ENCODE measurements at regions not wholly inside any gene's neighbourhood (a gene's known extent, or its start where the extent isn't known, plus 50 kb on each side); places are given as distances from the start of the nearest gene placed in this dataset.

DNA sequence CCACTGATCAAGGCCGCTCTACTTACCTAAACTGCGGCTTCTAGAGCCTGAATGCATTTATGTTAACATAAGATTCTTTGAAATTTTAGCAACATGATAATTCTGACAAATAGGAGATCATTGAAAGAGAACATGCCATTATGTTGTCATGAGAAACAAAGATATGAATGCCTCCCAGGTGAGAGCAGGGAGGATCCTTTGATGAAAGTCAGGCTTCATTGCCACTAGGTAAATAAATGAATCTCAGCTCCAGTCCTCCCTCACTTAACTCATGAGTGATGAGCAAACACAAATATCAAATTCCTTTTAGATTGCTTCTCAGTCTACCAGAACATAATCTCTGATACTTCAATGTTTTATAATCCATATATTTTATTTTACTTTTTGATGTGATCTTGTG is 463.2 kb upstream of the CDH7 start:
- H3K9me3 ChIP-seq (ENCODE audit: control insufficient read depth, insufficient read depth, low read length), result peaks cover 9% of the 10 kb centered on the region; the same call in 1 of the 2 replicates
- H3K27me3 ChIP-seq (ENCODE audit: control insufficient read depth, insufficient read depth, low read length), result no peaks in the 10 kb centered on the region
- no peak overlapping the region for H3K27ac ChIP-seq (ENCODE audit: low read depth, low read length)
- TF ChIP-seq, protein P1, sequence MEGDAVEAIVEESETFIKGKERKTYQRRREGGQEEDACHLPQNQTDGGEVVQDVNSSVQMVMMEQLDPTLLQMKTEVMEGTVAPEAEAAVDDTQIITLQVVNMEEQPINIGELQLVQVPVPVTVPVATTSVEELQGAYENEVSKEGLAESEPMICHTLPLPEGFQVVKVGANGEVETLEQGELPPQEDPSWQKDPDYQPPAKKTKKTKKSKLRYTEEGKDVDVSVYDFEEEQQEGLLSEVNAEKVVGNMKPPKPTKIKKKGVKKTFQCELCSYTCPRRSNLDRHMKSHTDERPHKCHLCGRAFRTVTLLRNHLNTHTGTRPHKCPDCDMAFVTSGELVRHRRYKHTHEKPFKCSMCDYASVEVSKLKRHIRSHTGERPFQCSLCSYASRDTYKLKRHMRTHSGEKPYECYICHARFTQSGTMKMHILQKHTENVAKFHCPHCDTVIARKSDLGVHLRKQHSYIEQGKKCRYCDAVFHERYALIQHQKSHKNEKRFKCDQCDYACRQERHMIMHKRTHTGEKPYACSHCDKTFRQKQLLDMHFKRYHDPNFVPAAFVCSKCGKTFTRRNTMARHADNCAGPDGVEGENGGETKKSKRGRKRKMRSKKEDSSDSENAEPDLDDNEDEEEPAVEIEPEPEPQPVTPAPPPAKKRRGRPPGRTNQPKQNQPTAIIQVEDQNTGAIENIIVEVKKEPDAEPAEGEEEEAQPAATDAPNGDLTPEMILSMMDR (IDR thresholded peaks at IDR 0.05; ENCODE audit: low read depth, low read length), result no peak
- POLR2A ChIA-PET, result no interaction called here
- DNase-seq (ENCODE audit: low read depth, low spot score), result no peak
- H3K4me3 ChIP-seq (ENCODE audit: low read depth, low read length), result no peak overlapping the region
- CTCF ChIA-PET, result no interaction called here

DNA sequence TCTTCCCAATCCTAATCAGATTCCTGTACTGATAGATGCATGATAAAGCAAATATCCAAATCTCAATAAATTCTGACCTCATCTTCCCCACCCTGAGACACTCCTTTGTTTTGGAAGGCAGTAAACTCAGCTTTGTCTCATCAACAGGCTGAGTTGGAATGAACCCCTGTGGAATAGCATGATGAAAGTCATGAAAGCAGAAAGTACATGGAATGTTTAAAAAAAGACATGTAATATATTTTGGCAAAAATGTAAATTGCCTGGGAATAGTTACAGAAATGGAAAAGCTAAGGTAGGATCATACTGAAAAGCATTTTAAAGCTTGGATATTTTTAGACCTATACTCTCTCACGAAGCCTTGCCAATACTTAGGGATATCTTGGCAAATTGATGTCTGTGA is 468.7 kb upstream of the CDH7 start:
- TF ChIP-seq, protein P1 (IDR thresholded peaks at IDR 0.05; ENCODE audit: low read depth, low read length), result no peak
- POLR2A ChIA-PET, result no interaction called here
- CTCF ChIA-PET, result no interaction called here

DNA sequence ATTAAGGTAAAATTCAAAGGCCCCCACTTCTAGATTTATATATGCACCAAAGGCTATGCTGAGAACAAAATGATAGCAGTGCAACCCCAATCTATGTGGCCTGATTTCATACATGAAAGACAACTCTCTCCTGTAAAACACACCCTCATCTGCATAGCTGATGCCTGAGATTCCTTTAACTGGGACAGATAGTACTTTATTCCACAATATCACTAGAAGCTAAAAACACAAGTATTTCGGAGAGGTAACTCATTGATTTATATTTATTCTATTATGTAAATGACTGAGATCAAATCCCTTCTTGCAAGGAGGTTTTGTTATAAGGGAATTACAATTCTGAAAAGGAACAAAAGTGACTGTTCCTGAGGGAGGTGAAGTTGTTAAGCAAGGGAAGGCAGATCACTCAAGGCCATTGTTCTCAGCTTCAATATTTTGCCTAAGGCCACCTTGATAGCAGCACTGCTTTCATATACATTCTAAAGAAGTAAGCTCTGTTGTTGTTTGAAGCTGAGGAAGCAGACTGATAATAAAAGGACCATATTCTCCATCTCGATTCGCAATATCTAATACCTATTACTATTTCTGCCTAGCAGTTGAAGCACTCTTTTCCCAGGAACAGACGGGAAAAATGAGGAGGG is 471.0 kb upstream of the CDH7 start:
- Histone ChIP-seq H3K27me3 (ENCODE audit: control insufficient read depth, insufficient read depth, low read length) (no peaks in the 10 kb centered on the region), H3K27ac (ENCODE audit: low read depth, low read length) (no peak overlapping the region), H3K4me3 (ENCODE audit: low read depth, low read length) (no peak overlapping the region), H3K9me3 (ENCODE audit: control insufficient read depth, insufficient read depth, low read length) (peaks cover 10% of the 10 kb centered on the region; the same call in 1 of the 2 replicates)
- POLR2A ChIA-PET, result no interaction called here
- CTCF ChIA-PET, result no interaction called here
- TF ChIP-seq, protein P1 (IDR thresholded peaks at IDR 0.05; ENCODE audit: low read depth, low read length), result no peak
- DNase-seq (ENCODE audit: low read depth, low spot score), result no peak

More for the DNA sequence above, 468.7 kb upstream of the CDH7 start:
- H3K9me3 ChIP-seq (ENCODE audit: control insufficient read depth, insufficient read depth, low read length), result peaks cover 12% of the 10 kb centered on the region; the same call in 1 of the 2 replicates
- H3K27me3 ChIP-seq (ENCODE audit: control insufficient read depth, insufficient read depth, low read length), result no peaks in the 10 kb centered on the region
- no peak overlapping the region for H3K27ac ChIP-seq (ENCODE audit: low read depth, low read length)
- no peak for DNase-seq (ENCODE audit: low read depth, low spot score)
- no peak overlapping the region for H3K4me3 ChIP-seq (ENCODE audit: low read depth, low read length)

DNA sequence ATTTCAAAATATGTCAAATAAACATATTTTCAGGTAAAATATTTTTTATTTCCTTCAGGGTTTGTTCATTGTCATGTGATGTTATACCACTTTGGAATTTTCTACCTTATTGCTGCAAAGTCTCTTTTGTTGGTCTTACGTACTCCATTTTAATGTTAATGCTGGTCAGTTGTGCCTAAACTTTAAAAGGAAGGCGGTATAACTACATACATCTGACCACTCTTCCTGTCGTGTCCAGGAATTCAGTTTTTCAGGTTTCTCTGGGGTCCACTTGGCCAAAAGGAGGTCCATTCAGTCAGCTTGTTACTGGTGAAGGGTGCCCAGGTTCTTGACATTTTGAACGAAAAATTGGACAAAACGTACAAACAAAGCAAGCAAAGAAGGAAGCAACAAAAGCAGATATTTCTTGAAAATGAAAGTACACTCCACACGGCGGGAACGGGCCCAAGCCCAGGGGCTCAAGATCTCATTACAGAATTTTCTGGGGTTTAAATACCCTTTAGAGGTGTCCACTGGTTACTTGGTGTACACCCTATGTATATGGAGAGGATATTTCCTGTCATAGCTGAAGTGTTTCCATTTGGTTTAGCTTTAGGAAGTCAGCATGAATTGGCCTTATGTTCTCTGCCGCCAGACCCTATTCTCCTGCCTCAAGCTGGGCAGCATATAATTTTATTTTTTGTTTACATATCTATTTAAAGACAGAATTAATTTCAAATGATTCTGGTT is 471.7 kb upstream of the CDH7 start:
- ChIA-PET POLR2A (no interaction called here), CTCF (no interaction called here)
- DNase-seq (ENCODE audit: low read depth, low spot score), result no peak
- TF ChIP-seq, protein P1 (IDR thresholded peaks at IDR 0.05; ENCODE audit: low read depth, low read length), result no peak
- Histone ChIP-seq H3K4me3 (ENCODE audit: low read depth, low read length) (no peak overlapping the region), H3K27ac (ENCODE audit: low read depth, low read length) (no peak overlapping the region), H3K9me3 (ENCODE audit: control insufficient read depth, insufficient read depth, low read length) (peaks cover 10% of the 10 kb centered on the region; the same call in 1 of the 2 replicates), H3K27me3 (ENCODE audit: control insufficient read depth, insufficient read depth, low read length) (no peaks in the 10 kb centered on the region)

DNA sequence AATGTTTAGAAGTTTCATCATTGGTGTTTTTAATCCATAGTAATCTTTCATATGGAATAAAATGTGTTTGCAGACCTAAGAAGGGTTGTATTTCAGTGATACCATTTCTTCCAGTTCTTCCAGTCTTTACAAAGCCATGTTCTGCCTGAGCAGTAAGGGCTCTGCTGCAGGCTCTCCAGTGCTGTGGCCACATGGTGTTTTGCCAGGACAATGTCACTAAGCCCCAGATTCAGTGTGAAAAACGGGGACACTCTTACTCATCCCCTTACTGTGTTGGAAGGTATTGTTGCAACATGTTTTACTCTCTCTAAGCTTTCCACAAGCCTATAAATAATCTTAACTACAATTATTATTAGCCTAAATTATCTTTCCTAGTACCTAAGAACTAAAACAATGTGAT is 481.4 kb upstream of the CDH7 start:
- no peak overlapping the region for H3K27ac ChIP-seq (ENCODE audit: low read depth, low read length)
- H3K9me3 ChIP-seq (ENCODE audit: control insufficient read depth, insufficient read depth, low read length), result peaks cover 4% of the 10 kb centered on the region; the same call in 1 of the 2 replicates
- POLR2A ChIA-PET, result no interaction called here
- DNase-seq (ENCODE audit: low read depth, low spot score), result no peak
- CTCF ChIA-PET, result no interaction called here
- TF ChIP-seq, protein P1 (IDR thresholded peaks at IDR 0.05; ENCODE audit: low read depth, low read length), result no peak
- H3K4me3 ChIP-seq (ENCODE audit: low read depth, low read length), result no peak overlapping the region
- no peaks in the 10 kb centered on the region for H3K27me3 ChIP-seq (ENCODE audit: control insufficient read depth, insufficient read depth, low read length)
